SK-N-SH treated with all-trans-retinoic acid at 6 μM for 48 hours (cell line): ENCODE measurements at regions not wholly inside any gene's neighbourhood (a gene's known extent, or its start where the extent isn't known, plus 50 kb on each side); places are given as distances from the start of the nearest gene placed in this dataset.

Experiments
- ATAC-seq: fragments of 200-7000 bp; cut with Tn5 transposase; 3 replicates; pipeline ENCODE4 v1.9.1; 2020; ENCODE audit warnings: mild to moderate bottlenecking, moderate library complexity
- ARNTL ChIP-seq: fragments of 450-650 bp; formaldehyde crosslinking; IDR thresholded peaks from 2 replicates; pipeline ENCODE4 v1.5.0; 2020; ENCODE audit warnings: low read depth, mild to moderate bottlenecking, moderate library complexity, borderline replicate concordance
- BACH2 ChIP-seq: fragments of 250-450 bp; sonication (Bioruptor Pico); IDR thresholded peaks from 2 replicates; pipeline ENCODE4 v1.9.0; 2021; ENCODE audit warnings: mild to moderate bottlenecking, borderline replicate concordance
- CREB5 ChIP-seq: fragments of 250-450 bp; sonication (Bioruptor Pico); IDR thresholded peaks from 2 replicates; pipeline ENCODE4 v1.5.1; 2020; ENCODE audit warnings: low read depth, mild to moderate bottlenecking, moderate library complexity
- ESRRG ChIP-seq: fragments of 250-450 bp; sonication (Bioruptor Pico); IDR thresholded peaks from 2 replicates; pipeline ENCODE4 v1.6.1; 2021; ENCODE audit warnings: mild to moderate bottlenecking
- GLIS3 ChIP-seq: fragments of 250-450 bp; sonication (Bioruptor Pico); IDR thresholded peaks from 2 replicates; pipeline ENCODE4 v1.5.0; 2020; ENCODE audit warnings: mild to moderate bottlenecking, moderate library complexity
- OSR1 ChIP-seq: fragments of 250-450 bp; sonication (Bioruptor Pico); IDR thresholded peaks from 2 replicates; pipeline ENCODE4 v1.8.0; 2022; ENCODE audit warnings: moderate library complexity, mild to moderate bottlenecking, inconsistent platforms
- POU6F1 ChIP-seq: fragments of 250-450 bp; sonication (Bioruptor Pico); IDR thresholded peaks from 2 replicates; pipeline ENCODE4 v1.8.0; 2021; ENCODE audit warnings: low read depth, mild to moderate bottlenecking, moderate library complexity, borderline replicate concordance
- PPARA ChIP-seq: fragments of 250-450 bp; sonication (Bioruptor Pico); IDR thresholded peaks from 2 replicates; pipeline ENCODE4 v1.5.0; 2020; ENCODE audit warnings: mild to moderate bottlenecking, borderline replicate concordance
- RARB ChIP-seq: fragments of 250-450 bp; sonication (Bioruptor Pico); IDR thresholded peaks from 2 replicates; pipeline ENCODE4 v1.8.0; 2021; ENCODE audit warnings: mild to moderate bottlenecking, moderate library complexity
- SNAI2 ChIP-seq: fragments of 250-450 bp; sonication (Bioruptor Pico); IDR thresholded peaks from 2 replicates; pipeline ENCODE4 v1.5.0; 2020; ENCODE audit warnings: mild to moderate bottlenecking, moderate library complexity
- TOX ChIP-seq: fragments of 250-450 bp; sonication (Bioruptor Pico); IDR thresholded peaks from 2 replicates; pipeline ENCODE4 v1.8.0; 2021; ENCODE audit warnings: mild to moderate bottlenecking, moderate library complexity, borderline replicate concordance
- TSHZ2 ChIP-seq: fragments of 250-450 bp; sonication (Bioruptor Pico); IDR thresholded peaks from 2 replicates; pipeline ENCODE4 v1.5.0; 2020; ENCODE audit warnings: mild to moderate bottlenecking, moderate library complexity
- ZC3H10 ChIP-seq: fragments of 250-450 bp; sonication (Bioruptor Pico); IDR thresholded peaks from 2 replicates; pipeline ENCODE4 v1.5.1; 2021; ENCODE audit warnings: mild to moderate bottlenecking, moderate library complexity
- ZFP3 ChIP-seq: fragments of 250-450 bp; sonication (Bioruptor Pico); IDR thresholded peaks from 2 replicates; pipeline ENCODE4 v1.5.0; 2020; ENCODE audit warnings: mild to moderate bottlenecking, moderate library complexity
- ZFP30 ChIP-seq: fragments of 450-650 bp; formaldehyde crosslinking; IDR thresholded peaks from 2 replicates; pipeline ENCODE4 v1.5.0; 2022; ENCODE audit warnings: mild to moderate bottlenecking, moderate library complexity
- ZNF565 ChIP-seq: fragments of 450-650 bp; formaldehyde crosslinking; conservative IDR thresholded peaks from 2 replicates; pipeline ENCODE4 v1.5.0; 2020; ENCODE audit warnings: low read depth, mild to moderate bottlenecking, moderate library complexity
- ZNF70 ChIP-seq: fragments of 450-650 bp; formaldehyde crosslinking; IDR thresholded peaks from 2 replicates; pipeline ENCODE4 v1.5.0; 2020; ENCODE audit warnings: mild to moderate bottlenecking, moderate library complexity
- ZNF8 ChIP-seq: fragments of 450-650 bp; formaldehyde crosslinking; IDR thresholded peaks from 2 replicates; pipeline ENCODE4 v1.5.0; 2020; ENCODE audit warnings: mild to moderate bottlenecking, moderate library complexity
- TF ChIP-seq, protein P1 (sequence below): fragments of 250-450 bp; sonication (Bioruptor Pico); IDR thresholded peaks from 2 replicates; pipeline ENCODE4 v1.5.1; 2021; ENCODE audit warnings: mild to moderate bottlenecking, moderate library complexity
- TF ChIP-seq, protein P2 (sequence below): fragments of 250-450 bp; sonication (Bioruptor Pico); IDR thresholded peaks from 2 replicates; pipeline ENCODE4 v1.8.0; 2020; ENCODE audit warnings: mild to moderate bottlenecking, moderate library complexity, borderline replicate concordance

GRCh38 chr3:176848431-176849214 lies 348.7 kb downstream of the TBL1XR1 start (continued):
- TF ChIP-seq BACH2 (CRISPR knock-in tag) (no peak), ZFP30 (CRISPR knock-in tag) (no peak)
- TF ChIP-seq, protein P1, sequence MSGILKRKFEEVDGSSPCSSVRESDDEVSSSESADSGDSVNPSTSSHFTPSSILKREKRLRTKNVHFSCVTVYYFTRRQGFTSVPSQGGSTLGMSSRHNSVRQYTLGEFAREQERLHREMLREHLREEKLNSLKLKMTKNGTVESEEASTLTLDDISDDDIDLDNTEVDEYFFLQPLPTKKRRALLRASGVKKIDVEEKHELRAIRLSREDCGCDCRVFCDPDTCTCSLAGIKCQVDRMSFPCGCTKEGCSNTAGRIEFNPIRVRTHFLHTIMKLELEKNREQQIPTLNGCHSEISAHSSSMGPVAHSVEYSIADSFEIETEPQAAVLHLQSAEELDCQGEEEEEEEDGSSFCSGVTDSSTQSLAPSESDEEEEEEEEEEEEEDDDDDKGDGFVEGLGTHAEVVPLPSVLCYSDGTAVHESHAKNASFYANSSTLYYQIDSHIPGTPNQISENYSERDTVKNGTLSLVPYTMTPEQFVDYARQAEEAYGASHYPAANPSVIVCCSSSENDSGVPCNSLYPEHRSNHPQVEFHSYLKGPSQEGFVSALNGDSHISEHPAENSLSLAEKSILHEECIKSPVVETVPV (CRISPR knock-in tag), result no peak
- TF ChIP-seq, all 23 proteins: peak for 0

DNA sequence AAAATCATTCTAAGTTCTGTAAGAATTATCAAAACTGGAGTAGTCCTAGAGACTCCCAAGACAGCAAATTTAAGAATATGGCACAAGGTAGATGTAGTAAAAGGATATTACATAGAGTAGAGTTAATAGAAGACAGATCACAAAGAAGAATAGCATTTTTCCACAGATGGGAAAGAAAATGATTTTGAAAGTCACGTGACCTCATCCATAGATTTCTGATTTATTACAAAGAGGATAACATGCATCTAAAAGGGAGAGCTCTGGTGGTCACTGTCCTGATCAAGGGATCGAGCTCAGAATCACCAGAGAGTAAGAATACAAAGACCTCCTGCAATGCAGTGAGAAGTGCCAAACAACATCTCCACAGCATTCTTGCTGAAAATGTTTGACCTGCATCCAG lies 354.4 kb downstream of the TBL1XR1 start:
- ATAC-seq, result no peak
- no peak for TF ChIP-seq ZNF8 (CRISPR knock-in tag)
- TF ChIP-seq POU6F1 (CRISPR knock-in tag), result no peak
- no peak for TF ChIP-seq ARNTL (CRISPR knock-in tag)
- no peak for TF ChIP-seq TOX (CRISPR knock-in tag)
- TF ChIP-seq, protein P2, sequence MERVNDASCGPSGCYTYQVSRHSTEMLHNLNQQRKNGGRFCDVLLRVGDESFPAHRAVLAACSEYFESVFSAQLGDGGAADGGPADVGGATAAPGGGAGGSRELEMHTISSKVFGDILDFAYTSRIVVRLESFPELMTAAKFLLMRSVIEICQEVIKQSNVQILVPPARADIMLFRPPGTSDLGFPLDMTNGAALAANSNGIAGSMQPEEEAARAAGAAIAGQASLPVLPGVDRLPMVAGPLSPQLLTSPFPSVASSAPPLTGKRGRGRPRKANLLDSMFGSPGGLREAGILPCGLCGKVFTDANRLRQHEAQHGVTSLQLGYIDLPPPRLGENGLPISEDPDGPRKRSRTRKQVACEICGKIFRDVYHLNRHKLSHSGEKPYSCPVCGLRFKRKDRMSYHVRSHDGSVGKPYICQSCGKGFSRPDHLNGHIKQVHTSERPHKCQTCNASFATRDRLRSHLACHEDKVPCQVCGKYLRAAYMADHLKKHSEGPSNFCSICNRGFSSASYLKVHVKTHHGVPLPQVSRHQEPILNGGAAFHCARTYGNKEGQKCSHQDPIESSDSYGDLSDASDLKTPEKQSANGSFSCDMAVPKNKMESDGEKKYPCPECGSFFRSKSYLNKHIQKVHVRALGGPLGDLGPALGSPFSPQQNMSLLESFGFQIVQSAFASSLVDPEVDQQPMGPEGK (CRISPR knock-in tag), result no peak
- no peak for TF ChIP-seq RARB (CRISPR knock-in tag)
- TF ChIP-seq TSHZ2 (CRISPR knock-in tag), result no peak
- TF ChIP-seq GLIS3 (CRISPR knock-in tag), result no peak
- no peak for TF ChIP-seq OSR1 (CRISPR knock-in tag)
- no peak for TF ChIP-seq BACH2 (CRISPR knock-in tag)
- no peak for TF ChIP-seq PPARA (CRISPR knock-in tag)
- TF ChIP-seq ZNF565 (CRISPR knock-in tag), result no peak
- TF ChIP-seq ZFP30 (CRISPR knock-in tag), result no peak
- no peak for TF ChIP-seq ZC3H10 (CRISPR knock-in tag)
- no peak for TF ChIP-seq ZFP3 (CRISPR knock-in tag)
- TF ChIP-seq ZNF70 (CRISPR knock-in tag), result no peak
- TF ChIP-seq ESRRG (CRISPR knock-in tag), result no peak
- no peak for TF ChIP-seq CREB5 (CRISPR knock-in tag)
- no peak for TF ChIP-seq SNAI2 (CRISPR knock-in tag)
- TF ChIP-seq, protein P1 (CRISPR knock-in tag), result no peak
